ENCODE measurements at regions not wholly inside any gene's neighbourhood (a gene's known extent, or its start where the extent isn't known, plus 50 kb on each side); places are given as distances from the start of the nearest gene placed in this dataset.

DNA sequence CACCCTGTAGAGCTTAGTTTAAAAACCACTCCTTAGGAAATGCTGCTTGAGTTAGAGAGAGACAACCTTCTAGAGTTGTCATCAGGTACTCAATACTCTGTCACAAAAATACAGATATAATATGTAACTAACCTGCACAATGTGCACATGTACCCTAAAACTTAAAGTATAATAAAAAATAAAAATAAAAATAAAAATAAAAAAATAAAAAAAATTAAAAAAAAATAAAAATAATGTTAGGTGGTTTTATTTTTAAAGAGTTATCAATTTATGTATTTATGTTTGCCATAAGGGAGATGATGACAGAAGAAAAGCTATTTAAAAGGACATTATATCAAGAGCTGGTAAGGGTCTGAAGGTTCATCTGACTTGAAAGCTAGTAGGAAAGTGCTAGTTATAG is 397.9 kb downstream of the TMA16 start:
- TF ChIP-seq POLR2A (IDR thresholded peaks at IDR 0.05; ENCODE audit: low read length) (no peak), GATA1 (IDR thresholded peaks at IDR 0.05; ENCODE audit: low read depth, low read length) (no peak)

Data from erythroblast (primary cell).